ENCODE measurements at regions not wholly inside any gene's neighbourhood (a gene's known extent, or its start where the extent isn't known, plus 50 kb on each side); places are given as distances from the start of the nearest gene placed in this dataset.

GRCh38 chr5:20514145-20514544 lies 526.1 kb upstream of the CDH18 start:
- DNase-seq: no peak

- DNase-seq: no peak
These were observed 512.5 kb upstream of the CDH18 start for GRCh38 chr5:20500546-20500945.

GRCh38 chr5:20498926-20499325 lies 510.9 kb upstream of the CDH18 start:
- DNase-seq: no peak

- no peak for DNase-seq
These were observed 510.1 kb upstream of the CDH18 start for GRCh38 chr5:20498102-20498501.

- DNase-seq: no peak
These were observed 509.4 kb upstream of the CDH18 start for GRCh38 chr5:20497356-20497755.

- no peak for DNase-seq
These were observed 506.7 kb upstream of the CDH18 start for GRCh38 chr5:20494706-20495105.

GRCh38 chr5:20486826-20487225 lies 498.8 kb upstream of the CDH18 start:
- no peak for DNase-seq

GRCh38 chr5:20476016-20476415 lies 488.0 kb upstream of the CDH18 start:
- DNase-seq: no peak

GRCh38 chr5:20470997-20471396 lies 483.0 kb upstream of the CDH18 start:
- no peak for DNase-seq

- DNase-seq: no peak
These were observed 481.8 kb upstream of the CDH18 start for GRCh38 chr5:20469792-20470191.

- no peak for DNase-seq
These were observed 481.4 kb upstream of the CDH18 start for GRCh38 chr5:20469390-20469789.

- no peak for DNase-seq
These were observed 478.5 kb upstream of the CDH18 start for GRCh38 chr5:20466512-20466911.

- DNase-seq: no peak
These were observed 475.2 kb upstream of the CDH18 start for GRCh38 chr5:20463206-20463605.

GRCh38 chr5:20446121-20446520 lies 458.1 kb upstream of the CDH18 start:
- no peak for DNase-seq

GRCh38 chr5:20445326-20445860 lies 457.4 kb upstream of the CDH18 start:
- no peak for DNase-seq

- no peak for DNase-seq
These were observed 446.8 kb upstream of the CDH18 start for GRCh38 chr5:20434786-20435185.

- no peak for DNase-seq
These were observed 433.1 kb upstream of the CDH18 start for GRCh38 chr5:20420991-20421595.

All from activated CD8-positive, alpha-beta memory T cell treated with anti-CD3 and anti-CD28 coated beads, Interleukin-2, amount 50 U/mL, for 48 hours (primary cell).